Right cardiac atrium (tissue), 5 donors: ENCODE measurements at regions not wholly inside any gene's neighbourhood (a gene's known extent, or its start where the extent isn't known, plus 50 kb on each side); places are given as distances from the start of the nearest gene placed in this dataset.

Experiments used
- ATAC-seq, 2 donors: fragments of 200-7000 bp; cut with Tn5 transposase; one replicate each; pipeline versions ENCODE4 v1.8.0 to v1.9.1; 2020; ENCODE audit warnings: moderate library complexity in 2 of 2, mild to moderate bottlenecking in 1 of 2
- DNase-seq, 3 donors: peaks; one replicate each; pipeline ENCODE4 v3.0.0-alpha.2; 2020
- H3K27ac ChIP-seq: one replicate; pipeline ENCODE4 v1.5.1; 2013; ENCODE audit warnings: mild to moderate bottlenecking, low read length, control low read depth, moderate library complexity
- H3K27me3 ChIP-seq: one replicate; pipeline ENCODE4 v1.6.1; 2013; ENCODE audit not compliant: control insufficient read depth, insufficient read depth
- H3K4me1 ChIP-seq: one replicate; pipeline ENCODE4 v1.6.1; 2013; ENCODE audit warnings: low read length; ENCODE audit not compliant: control insufficient read depth, insufficient read depth
- H3K4me3 ChIP-seq: one replicate; pipeline ENCODE4 v1.5.1; 2013; ENCODE audit warnings: low read length, control low read depth
- H3K9me3 ChIP-seq: one replicate; pipeline ENCODE4 v1.6.1; 2013; ENCODE audit warnings: low read length; ENCODE audit not compliant: control insufficient read depth
- WGBS: extraction: QIAGEN DNeasy Blood & Tissue Kit; methylation state at CpG from one replicate; pipeline ENCODE4 v1.1.7; 2013; 5-methylcytosine and 5-hydroxymethylcytosine counted together
- intact Hi-C, 4 donors: fragments of 100-400 bp; cut with DNase I; formaldehyde crosslinking; loops; one replicate each; pipeline versions ENCODE4 v1.11.0 to v1.14.0; 2022 to 2023
- donor health status: healthy with polysubstance abuse.
- donor health status: DM: no; HTN: yes; CAD: no.
- donor health status: DM: no; HTN: no; CAD: no.
- donor health status: DM: no; HTN: yes; CAD: no; lungs with severe emphysema.
- donor health status: DM: yes; HTN: yes; CAD: no.

DNA sequence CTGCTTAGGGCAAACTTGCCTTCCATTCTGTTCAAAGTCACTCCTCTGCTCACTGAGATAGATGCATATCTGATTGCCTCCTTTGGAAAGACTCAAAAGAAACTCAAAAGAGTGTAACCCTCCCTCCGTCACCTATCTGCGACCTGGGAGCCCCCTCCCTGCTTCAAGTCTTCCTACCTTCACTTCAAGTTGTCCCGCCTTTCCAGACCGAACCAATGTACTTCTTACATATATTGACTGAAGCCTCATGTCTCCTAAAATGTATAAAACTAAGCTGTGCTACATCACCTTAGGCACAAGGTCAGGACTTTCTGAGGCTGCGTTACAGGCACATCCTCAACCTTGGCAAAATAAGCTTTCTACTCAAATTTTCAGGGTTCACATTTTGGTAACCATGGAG is 77.4 kb upstream of the C1GALT1 start:
- WGBS: 92% methylated on average over 5 of the region's 5 CpGs
- no peaks in the 10 kb centered on the region for H3K4me1 ChIP-seq
- intact Hi-C loops: loop anchor here (5.0 kb wide), 2 partner anchors 432 to 437 kb away; partner anchors contain the start of gene COL28A1 (in 2 of the 4)
- no peaks in the 10 kb centered on the region for H3K9me3 ChIP-seq
- H3K27ac ChIP-seq: no peak overlapping the region
- no peaks in the 10 kb centered on the region for H3K27me3 ChIP-seq
- ATAC-seq (no peak), DNase-seq (no peak)
- no peak overlapping the region for H3K4me3 ChIP-seq

DNA sequence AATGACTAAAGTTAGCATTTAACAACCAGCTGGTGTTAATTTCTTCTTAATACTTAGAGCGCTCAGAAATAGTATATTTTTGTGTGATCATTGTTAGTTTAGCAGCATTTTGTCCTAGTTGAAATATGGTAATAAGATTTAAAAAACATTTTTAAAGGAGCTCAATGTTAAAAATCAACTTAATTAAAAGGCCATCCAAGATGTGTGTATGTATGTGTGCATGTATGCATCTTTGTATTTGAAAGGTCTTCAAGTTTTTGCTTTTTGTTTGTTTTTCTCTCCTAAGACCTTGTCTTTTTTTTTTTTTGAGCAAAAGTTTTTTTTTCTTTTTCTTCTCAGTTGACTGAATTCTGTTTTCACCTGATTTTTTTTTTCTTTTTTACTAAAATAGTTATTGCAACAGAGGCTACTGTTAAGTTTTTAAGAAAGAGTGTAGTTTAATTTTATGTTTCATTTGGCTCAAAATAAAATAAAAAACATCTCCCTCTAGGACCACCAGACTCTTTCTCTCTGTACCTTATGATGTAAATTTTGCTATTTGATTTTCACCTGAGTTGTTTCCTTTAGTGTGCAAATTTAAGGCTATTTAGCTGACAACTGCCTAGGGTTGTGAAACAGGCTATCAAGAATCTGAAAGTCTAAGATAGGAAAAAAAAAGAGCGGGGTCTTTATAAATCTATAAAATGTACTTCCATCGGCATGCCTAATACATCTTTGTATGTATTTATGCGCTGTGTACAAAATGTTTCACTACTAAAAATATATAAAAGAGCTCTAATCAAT is 76.4 kb upstream of the C1GALT1 start:
- intact Hi-C loops: loop anchor here in 1 of 4 donors (5.0 kb wide), 1 partner anchor 436 kb away; no protein-coding TSS in a partner anchor
- DNase-seq (no peak), ATAC-seq (no peak)
- Histone ChIP-seq H3K27me3 (no peaks in the 10 kb centered on the region), H3K4me3 (no peak overlapping the region), H3K4me1 (no peaks in the 10 kb centered on the region), H3K27ac (no peak overlapping the region), H3K9me3 (no peaks in the 10 kb centered on the region)
- 89% methylated on average over 4 of the region's 4 CpGs for WGBS

- 89% methylated on average over 1 of the region's 1 CpG for WGBS
- Histone ChIP-seq H3K4me3 (no peak overlapping the region), H3K4me1 (no peaks in the 10 kb centered on the region), H3K9me3 (no peaks in the 10 kb centered on the region), H3K27ac (no peak overlapping the region), H3K27me3 (no peaks in the 10 kb centered on the region)
- intact Hi-C loops: loop anchor here in 1 of 4 donors (5.0 kb wide), 1 partner anchor 433 kb away; no protein-coding TSS in a partner anchor
- DNase-seq (no peak), ATAC-seq (no peak)
Observed at GRCh38 chr7:7108931-7109330, 73.4 kb upstream of the C1GALT1 start.

- Histone ChIP-seq H3K27me3 (no peaks in the 10 kb centered on the region), H3K4me1 (peaks cover 1% of the 10 kb centered on the region), H3K9me3 (no peaks in the 10 kb centered on the region), H3K4me3 (no peak overlapping the region), H3K27ac (no peak overlapping the region)
- no peak for ATAC-seq
- intact Hi-C loops: loop anchor here in 1 of 4 donors (5.0 kb wide), 1 partner anchor 432 kb away; no protein-coding TSS in a partner anchor
- DNase-seq: no peak
Observed at GRCh38 chr7:7109934-7110333, 72.4 kb upstream of the C1GALT1 start.

GRCh38 chr7:7110706-7111105 is 71.6 kb upstream of the C1GALT1 start:
- no peaks in the 10 kb centered on the region for H3K27me3 ChIP-seq
- H3K4me1 ChIP-seq: peaks cover 1% of the 10 kb centered on the region
- no peak overlapping the region for H3K27ac ChIP-seq
- intact Hi-C loops: no loop called here
- no peak overlapping the region for H3K4me3 ChIP-seq
- H3K9me3 ChIP-seq: no peaks in the 10 kb centered on the region
- no peak for DNase-seq
- no peak for ATAC-seq

- Histone ChIP-seq H3K4me3 (no peak overlapping the region), H3K4me1 (peaks cover 1% of the 10 kb centered on the region), H3K27ac (no peak overlapping the region), H3K27me3 (no peaks in the 10 kb centered on the region), H3K9me3 (no peaks in the 10 kb centered on the region)
- 88% methylated on average over 1 of the region's 1 CpG for WGBS
- ATAC-seq (no peak), DNase-seq (no peak)
- intact Hi-C loops: no loop called here
Observed at GRCh38 chr7:7112868-7113267, 69.5 kb upstream of the C1GALT1 start.

GRCh38 chr7:7114575-7115291 is 67.6 kb upstream of the C1GALT1 start:
- intact Hi-C loops: no loop called here
- no peaks in the 10 kb centered on the region for H3K27me3 ChIP-seq
- no peak overlapping the region for H3K27ac ChIP-seq
- 77% methylated on average over 6 of the region's 6 CpGs for WGBS
- H3K4me3 ChIP-seq: no peak overlapping the region
- no peak for DNase-seq
- no peaks in the 10 kb centered on the region for H3K9me3 ChIP-seq
- H3K4me1 ChIP-seq: peaks cover 1% of the 10 kb centered on the region
- no peak for ATAC-seq

- H3K27me3 ChIP-seq: no peaks in the 10 kb centered on the region
- WGBS: 85% methylated on average over 10 of the region's 10 CpGs
- intact Hi-C loops: no loop called here
- H3K4me1 ChIP-seq: peaks cover 1% of the 10 kb centered on the region
- no peak overlapping the region for H3K27ac ChIP-seq
- ATAC-seq: no peak
- DNase-seq: no peak
- no peak overlapping the region for H3K4me3 ChIP-seq
- H3K9me3 ChIP-seq: no peaks in the 10 kb centered on the region
Observed at GRCh38 chr7:7117935-7118586, 64.3 kb upstream of the C1GALT1 start.

- Histone ChIP-seq H3K9me3 (no peaks in the 10 kb centered on the region), H3K4me3 (no peak overlapping the region), H3K27me3 (no peaks in the 10 kb centered on the region), H3K4me1 (peaks cover 1% of the 10 kb centered on the region), H3K27ac (no peak overlapping the region)
- WGBS: 33% methylated on average over 2 of the region's 2 CpGs
- no peak for DNase-seq
- intact Hi-C loops: no loop called here
- no peak for ATAC-seq
Observed at GRCh38 chr7:7118822-7119221, 63.5 kb upstream of the C1GALT1 start.

DNA sequence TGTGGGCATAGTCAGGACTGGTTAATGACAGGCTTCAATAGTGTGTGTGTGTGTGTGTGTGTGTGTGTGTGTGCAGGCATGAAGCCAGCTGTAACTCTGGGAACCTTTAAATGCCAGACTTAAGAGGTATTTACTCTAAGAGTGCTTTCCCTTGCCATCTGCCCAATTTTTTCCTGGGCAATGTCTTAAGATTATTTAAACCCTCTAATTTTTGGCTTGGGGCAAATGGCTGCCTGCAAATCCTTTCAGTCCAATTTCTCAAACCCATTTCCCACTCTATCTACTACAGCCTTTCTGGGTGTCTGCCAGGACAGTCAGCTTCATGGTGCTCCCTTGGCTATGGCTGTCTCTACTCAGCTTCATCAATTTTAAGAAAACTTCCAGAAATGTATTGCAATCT is 62.6 kb upstream of the C1GALT1 start:
- ATAC-seq (no peak), DNase-seq (peak in 1 of 3 donors; percentile 55)
- H3K27me3 ChIP-seq: no peaks in the 10 kb centered on the region
- peaks cover 1% of the 10 kb centered on the region for H3K4me1 ChIP-seq
- no peak overlapping the region for H3K4me3 ChIP-seq
- no peaks in the 10 kb centered on the region for H3K9me3 ChIP-seq
- intact Hi-C loops: no loop called here
- H3K27ac ChIP-seq: no peak overlapping the region

- no peak for DNase-seq
- no peaks in the 10 kb centered on the region for H3K27me3 ChIP-seq
- WGBS: 34% methylated on average over 4 of the region's 4 CpGs
- peak; percentile 90 to 93 for ATAC-seq
- H3K9me3 ChIP-seq: no peaks in the 10 kb centered on the region
- H3K27ac ChIP-seq: no peak overlapping the region
- intact Hi-C loops: no loop called here
- H3K4me1 ChIP-seq: no peaks in the 10 kb centered on the region
- no peak overlapping the region for H3K4me3 ChIP-seq
Observed at GRCh38 chr7:7122033-7122478, 60.3 kb upstream of the C1GALT1 start.
